Epithelial cell of esophagus (primary cell): ENCODE measurements at regions not wholly inside any gene's neighbourhood (a gene's known extent, or its start where the extent isn't known, plus 50 kb on each side); places are given as distances from the start of the nearest gene placed in this dataset.

Experiments used
- DNase-seq: peaks from one replicate; pipeline ENCODE4 v3.0.0; 2010; ENCODE audit warnings: low read depth
- H3K4me3 ChIP-seq: 2 replicates; pipeline ENCODE4 v1.5.1; 2011; ENCODE audit warnings: mild to moderate bottlenecking, low read length, control low read depth
- TF ChIP-seq, protein P1 (sequence below): IDR thresholded peaks from 2 replicates; pipeline ENCODE4 v1.5.1; 2011; ENCODE audit warnings: low read depth, mild to moderate bottlenecking, low read length, control low read depth, inconsistent platforms; ENCODE audit not compliant: insufficient read depth; ENCODE audit errors: missing control alignments

DNA sequence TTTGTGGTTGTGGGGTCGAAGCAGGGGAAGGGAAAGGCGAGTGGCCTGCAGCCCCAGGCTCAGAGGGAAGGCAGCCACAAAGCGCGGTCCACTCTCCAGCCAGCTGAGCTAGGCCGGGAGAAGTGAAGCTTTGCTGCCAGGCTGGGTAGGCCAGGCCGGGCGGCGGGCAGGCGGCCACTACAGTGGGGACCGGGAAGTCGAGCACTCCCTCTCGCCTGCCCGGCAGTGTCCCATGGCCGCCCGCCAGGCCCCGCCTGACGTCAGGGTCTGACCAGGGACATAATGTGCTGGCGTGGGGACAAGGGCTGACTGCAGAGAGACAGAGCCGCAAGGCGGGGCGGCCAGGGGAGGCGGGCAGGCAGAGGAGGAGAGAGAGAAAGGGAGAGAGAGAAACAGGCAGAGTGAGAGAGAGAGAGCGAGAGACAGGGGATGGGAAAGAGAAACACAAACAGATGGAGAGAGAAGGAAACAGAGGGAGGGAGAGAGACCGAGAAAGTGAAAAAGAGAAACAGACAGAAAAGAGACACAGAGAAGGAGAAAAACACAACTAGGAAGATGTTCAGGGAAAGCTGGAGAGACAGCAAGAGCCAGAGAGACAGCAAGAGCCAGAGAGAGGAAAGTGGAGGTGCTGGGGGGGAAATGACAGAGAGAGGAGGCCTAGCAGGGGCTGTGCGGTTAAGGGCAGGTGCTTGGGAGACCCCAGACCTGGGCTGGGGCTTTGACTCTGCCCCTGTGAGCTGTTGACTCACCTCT is 94.5 kb upstream of the PTPN1 start:
- no peak overlapping the region for H3K4me3 ChIP-seq
- TF ChIP-seq, protein P1, sequence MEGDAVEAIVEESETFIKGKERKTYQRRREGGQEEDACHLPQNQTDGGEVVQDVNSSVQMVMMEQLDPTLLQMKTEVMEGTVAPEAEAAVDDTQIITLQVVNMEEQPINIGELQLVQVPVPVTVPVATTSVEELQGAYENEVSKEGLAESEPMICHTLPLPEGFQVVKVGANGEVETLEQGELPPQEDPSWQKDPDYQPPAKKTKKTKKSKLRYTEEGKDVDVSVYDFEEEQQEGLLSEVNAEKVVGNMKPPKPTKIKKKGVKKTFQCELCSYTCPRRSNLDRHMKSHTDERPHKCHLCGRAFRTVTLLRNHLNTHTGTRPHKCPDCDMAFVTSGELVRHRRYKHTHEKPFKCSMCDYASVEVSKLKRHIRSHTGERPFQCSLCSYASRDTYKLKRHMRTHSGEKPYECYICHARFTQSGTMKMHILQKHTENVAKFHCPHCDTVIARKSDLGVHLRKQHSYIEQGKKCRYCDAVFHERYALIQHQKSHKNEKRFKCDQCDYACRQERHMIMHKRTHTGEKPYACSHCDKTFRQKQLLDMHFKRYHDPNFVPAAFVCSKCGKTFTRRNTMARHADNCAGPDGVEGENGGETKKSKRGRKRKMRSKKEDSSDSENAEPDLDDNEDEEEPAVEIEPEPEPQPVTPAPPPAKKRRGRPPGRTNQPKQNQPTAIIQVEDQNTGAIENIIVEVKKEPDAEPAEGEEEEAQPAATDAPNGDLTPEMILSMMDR = no peak
- DNase-seq = peak; percentile 38

DNA sequence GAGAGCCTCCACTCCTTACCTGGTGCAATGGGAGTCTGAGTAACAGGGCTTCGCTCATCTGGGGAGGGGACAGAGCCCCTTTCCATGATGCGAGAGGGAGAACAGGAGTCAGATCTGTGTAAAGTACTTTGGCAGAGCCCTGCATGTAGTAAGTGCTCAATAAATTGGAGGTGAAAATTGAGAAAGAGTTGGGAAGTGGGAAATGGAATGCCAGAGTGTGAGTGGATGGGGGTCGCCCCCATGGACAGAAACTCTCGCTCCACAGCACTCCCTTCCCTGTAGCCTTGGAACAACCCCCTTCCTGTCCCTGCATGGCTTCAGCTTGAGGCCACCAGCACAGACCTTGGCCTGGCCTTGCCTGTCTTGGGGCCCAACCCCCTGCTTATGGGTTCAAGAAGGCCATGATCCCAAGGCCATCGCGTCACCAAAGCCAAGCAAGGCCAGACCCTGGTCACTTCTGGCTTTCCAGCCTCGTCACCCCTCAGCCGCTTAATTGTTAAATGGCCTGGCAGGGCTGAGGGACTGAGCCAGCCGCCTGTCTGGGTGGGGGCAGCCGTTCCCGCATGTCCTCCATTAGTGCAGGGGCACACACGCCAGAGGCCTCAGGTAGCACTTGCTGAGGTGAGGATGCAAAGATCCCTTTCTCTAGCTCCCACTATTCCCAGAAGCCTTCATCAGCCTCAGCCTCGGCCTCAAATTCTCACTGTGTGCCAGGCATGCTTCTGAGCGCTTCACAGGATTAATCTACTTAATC is 93.7 kb upstream of the PTPN1 start:
- no peak overlapping the region for H3K4me3 ChIP-seq
- peak; percentile 53 for DNase-seq
- TF ChIP-seq, protein P1 = no peak

DNA sequence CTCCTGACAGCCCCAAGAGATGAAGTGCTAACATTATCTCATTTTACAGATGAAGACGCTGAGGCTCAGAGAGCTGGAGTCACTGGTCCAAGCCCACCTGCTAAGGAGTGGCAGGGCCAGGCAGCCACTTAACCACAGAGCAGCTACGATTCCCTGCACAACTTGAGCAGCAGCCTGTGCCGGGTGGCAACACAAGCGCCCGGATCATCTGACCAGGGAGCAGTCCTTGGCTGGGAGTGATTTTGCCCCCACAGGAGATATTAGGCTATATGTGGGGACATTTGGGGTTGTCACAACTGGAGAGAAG is 93.2 kb upstream of the PTPN1 start:
- TF ChIP-seq, protein P1 = no peak
- H3K4me3 ChIP-seq = no peak overlapping the region

DNA sequence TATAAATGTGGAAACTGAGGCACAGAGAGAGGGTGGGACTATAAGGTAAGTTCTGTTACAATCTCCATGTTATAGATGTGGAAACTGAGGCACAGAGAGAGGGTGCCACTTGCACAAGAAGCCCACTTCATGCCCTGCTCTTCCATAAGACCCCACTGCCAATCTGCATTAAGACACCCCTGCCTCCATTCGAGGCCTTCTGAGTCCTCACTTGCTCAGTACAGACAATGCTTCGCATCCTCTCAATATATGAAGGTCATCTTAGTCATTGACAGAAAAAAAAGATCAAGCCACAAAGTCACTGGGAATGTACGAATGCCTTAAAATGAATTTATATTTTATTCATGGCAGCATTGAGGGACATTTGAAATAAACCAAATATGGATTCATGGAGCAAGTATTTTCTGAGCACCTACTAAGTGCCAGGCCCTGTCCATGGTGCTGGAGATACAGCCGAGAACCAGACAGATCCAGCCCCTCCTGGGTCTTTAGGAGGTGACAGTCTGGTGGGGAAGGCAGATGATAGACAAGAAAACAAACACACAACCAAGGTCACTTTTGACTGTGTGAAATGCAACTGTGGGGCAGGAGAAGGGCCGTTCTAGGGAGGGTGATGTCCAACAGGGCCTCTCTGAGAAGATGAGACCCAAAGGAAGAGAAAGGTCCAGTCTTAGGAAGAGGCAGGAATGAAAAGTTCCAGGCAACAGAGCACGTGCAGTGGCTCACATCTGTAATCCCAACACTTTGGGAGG is 92.5 kb upstream of the PTPN1 start:
- TF ChIP-seq, protein P1 = no peak
- DNase-seq = no peak
- H3K4me3 ChIP-seq = no peak overlapping the region

More for the DNA sequence above, 93.2 kb upstream of the PTPN1 start:
- DNase-seq = no peak

DNA sequence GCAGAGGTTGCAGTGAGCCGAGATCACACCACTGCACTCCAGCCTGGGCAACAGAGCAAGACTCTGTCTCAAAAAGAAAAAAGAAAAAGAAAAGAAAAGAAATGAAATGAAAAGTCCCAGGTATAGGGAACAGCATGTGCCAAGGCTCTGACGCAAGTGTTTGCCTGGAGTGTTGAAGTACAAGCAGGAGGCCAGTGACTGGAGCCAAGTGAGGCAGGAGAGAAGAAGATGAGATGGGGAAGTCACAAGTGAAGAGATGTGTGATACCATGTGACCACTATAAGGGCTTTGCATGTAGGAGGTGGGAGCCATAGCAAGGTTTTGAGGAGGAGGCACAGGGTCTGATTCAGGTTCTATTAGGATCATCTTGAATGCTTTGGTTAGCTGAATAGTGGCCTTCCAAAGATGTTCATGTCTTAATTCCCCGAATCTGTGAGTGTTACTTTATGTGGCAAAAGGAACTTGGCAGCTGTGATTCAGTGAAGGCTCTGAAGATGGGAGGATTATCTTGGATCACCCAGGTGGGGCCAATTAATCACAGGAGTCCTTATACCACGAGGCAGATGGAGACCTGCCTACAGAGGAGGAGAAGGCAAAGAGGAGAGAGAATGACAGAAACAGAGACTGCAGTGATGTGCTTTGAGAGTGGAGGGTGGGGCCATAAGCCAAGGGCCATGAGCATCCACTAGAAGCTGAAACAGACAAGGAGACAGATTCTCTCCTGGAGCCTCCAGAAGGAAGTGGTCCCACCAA is 91.1 kb upstream of the PTPN1 start:
- no peak for DNase-seq
- no peak overlapping the region for H3K4me3 ChIP-seq
- TF ChIP-seq, protein P1 = no peak

DNA sequence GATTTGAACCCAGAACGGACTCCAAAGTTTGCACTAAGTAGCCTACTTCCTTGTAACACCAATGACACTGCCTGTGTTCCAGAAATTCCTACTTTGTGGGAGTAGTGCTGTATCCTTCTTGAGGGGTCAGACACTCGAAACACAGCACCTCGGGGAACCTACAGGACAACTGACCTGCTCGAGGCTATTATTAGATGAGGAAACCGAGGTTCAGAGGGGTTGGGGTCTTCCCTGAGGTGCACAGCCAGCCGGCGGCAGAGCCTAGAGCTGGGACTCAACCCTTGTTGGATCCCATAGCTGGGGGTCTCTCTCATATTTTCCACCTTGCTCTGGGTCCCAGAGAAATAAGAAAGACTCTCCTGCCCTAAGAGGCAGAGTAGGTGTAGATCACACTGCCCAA is 89.8 kb upstream of the PTPN1 start:
- TF ChIP-seq, protein P1 = no peak
- no peak overlapping the region for H3K4me3 ChIP-seq
- no peak for DNase-seq
